Right lobe of liver (tissue), 6 donors: ENCODE measurements at regions not wholly inside any gene's neighbourhood (a gene's known extent, or its start where the extent isn't known, plus 50 kb on each side); places are given as distances from the start of the nearest gene placed in this dataset.

Experiments
- ATAC-seq, 4 donors: fragments of 200-7000 bp; cut with Tn5 transposase; one replicate each; pipeline ENCODE4 v1.9.1; 2020; ENCODE audit warnings: mild to moderate bottlenecking in 4 of 4, moderate library complexity in 4 of 4
- DNase-seq, 3 donors: peaks; one replicate each; pipeline ENCODE4 v3.0.0-alpha.2; 2020
- H3K27ac ChIP-seq, 3 donors: fragments of 200-600 bp; one replicate each; pipeline ENCODE4 v1.8.0; 2022
- H3K27me3 ChIP-seq, 2 donors: fragments of 200-600 bp; one replicate each; pipeline ENCODE4 v1.8.0; 2022
- H3K36me3 ChIP-seq, 4 donors: fragments of 200-600 bp; sonication (generic) in 1 of 4; one replicate each; pipeline versions ENCODE4 v1.5.1 to v1.8.0; 2017 to 2022; ENCODE audit warnings: control low read depth in 1 of 4
- H3K4me1 ChIP-seq, 4 donors: fragments of 200-600 bp; sonication (generic) in 1 of 4; one replicate each; pipeline versions ENCODE4 v1.5.1 to v1.8.0; 2017 to 2022; ENCODE audit warnings: control low read depth in 1 of 4
- H3K4me3 ChIP-seq, 3 donors: fragments of 200-600 bp; one replicate each; pipeline ENCODE4 v1.8.0; 2022
- H3K9me3 ChIP-seq, 4 donors: fragments of 200-600 bp; sonication (generic) in 1 of 4; one replicate each; pipeline versions ENCODE4 v1.5.1 to v1.8.0; 2017 to 2022; ENCODE audit warnings: control low read depth in 1 of 4
- CTCF ChIP-seq, 4 donors: fragments of 200-600 bp in 3 of 4; fragments of 450-650 bp in 1 of 4; IDR thresholded peaks; one replicate each; pipeline versions ENCODE4 v1.5.1 to v1.8.0; 2016 to 2022; ENCODE audit warnings: antibody characterized with exemption in 4 of 4, mild to moderate bottlenecking in 2 of 4
- POLR2A ChIP-seq: fragments of 450-650 bp; IDR thresholded peaks from one replicate; pipeline ENCODE4 v1.6.1; 2017; ENCODE audit warnings: antibody characterized with exemption, mild to moderate bottlenecking
- WGBS: methylation state at CpG from one replicate; pipeline ENCODE4 v1.1.6; 2018; ENCODE audit warnings: low coverage, low lambda C conversion rate; ENCODE audit not compliant: insufficient coverage; ENCODE audit errors: missing lambda C conversion rate; 5-methylcytosine and 5-hydroxymethylcytosine counted together
- intact Hi-C, 2 donors: fragments of 100-400 bp; cut with DNase I; formaldehyde crosslinking; loops; one replicate each; pipeline versions ENCODE4 v1.11.2 to v1.14.1; 2022
- donor health status: DM: no; HTN: yes; CAD: no.
- donor health status: DM: no; HTN: no; CAD: no.
- donor health status: DM: no; HTN: no; CAD: no.
- donor health status: DM: no; HTN: yes; CAD: no.
- donor health status: DM: no; HTN: yes; CAD: no.

- Histone ChIP-seq H3K4me3 (no peak overlapping the region), H3K9me3 (no peaks in the 10 kb centered on the region), H3K27me3 (no peaks in the 10 kb centered on the region), H3K36me3 (no peaks in the 10 kb centered on the region), H3K4me1 (no peaks in the 10 kb centered on the region), H3K27ac (no peak overlapping the region)
- 71% methylated on average over 2 of the region's 2 CpGs for WGBS
- intact Hi-C loops, result no loop called here
- DNase-seq, result no peak
- ATAC-seq, result no peak
- TF ChIP-seq POLR2A (no peak), CTCF (IDR thresholded peaks at IDR 0.05) (no peak)
These were observed 245.7 kb downstream of the PTPRU start for GRCh38 chr1:29482064-29482463.

DNA sequence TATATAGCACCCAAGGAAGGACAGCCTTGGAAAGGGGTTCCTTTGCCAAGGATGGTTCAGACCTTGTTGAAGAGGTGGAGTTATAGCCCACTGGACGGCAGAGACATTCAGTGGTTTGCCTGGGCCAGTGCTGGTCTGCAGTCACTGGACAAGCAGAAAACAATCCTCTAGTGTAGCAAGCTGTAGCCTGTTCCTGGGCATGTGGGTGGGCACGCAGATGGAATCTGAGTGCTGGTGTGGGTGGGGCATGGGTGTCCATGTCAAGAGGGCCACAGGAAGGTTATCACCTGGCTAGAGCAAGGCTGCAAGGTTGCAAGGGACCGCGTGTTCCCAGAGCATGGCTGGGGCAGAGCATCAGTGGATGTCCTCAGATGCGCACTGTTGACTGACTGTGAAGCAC lies 244.7 kb downstream of the PTPRU start:
- Histone ChIP-seq H3K27me3 (no peaks in the 10 kb centered on the region), H3K4me3 (no peak overlapping the region), H3K4me1 (no peaks in the 10 kb centered on the region), H3K36me3 (no peaks in the 10 kb centered on the region), H3K9me3 (no peaks in the 10 kb centered on the region), H3K27ac (no peak overlapping the region)
- ATAC-seq (no peak), DNase-seq (no peak)
- 0% methylated on average over 1 of the region's 5 CpGs for WGBS
- intact Hi-C loops, result no loop called here
- TF ChIP-seq POLR2A (no peak), CTCF (IDR thresholded peaks at IDR 0.05) (no peak)

- TF ChIP-seq POLR2A (no peak), CTCF (IDR thresholded peaks at IDR 0.05) (no peak)
- WGBS, result 24% methylated on average over 7 of the region's 7 CpGs
- Histone ChIP-seq H3K4me1 (no peaks in the 10 kb centered on the region), H3K36me3 (no peaks in the 10 kb centered on the region), H3K27me3 (no peaks in the 10 kb centered on the region), H3K9me3 (no peaks in the 10 kb centered on the region), H3K4me3 (no peak overlapping the region), H3K27ac (no peak overlapping the region)
- DNase-seq (no peak), ATAC-seq (no peak)
- intact Hi-C loops, result no loop called here
These were observed 242.6 kb downstream of the PTPRU start for GRCh38 chr1:29478879-29479278.

DNA sequence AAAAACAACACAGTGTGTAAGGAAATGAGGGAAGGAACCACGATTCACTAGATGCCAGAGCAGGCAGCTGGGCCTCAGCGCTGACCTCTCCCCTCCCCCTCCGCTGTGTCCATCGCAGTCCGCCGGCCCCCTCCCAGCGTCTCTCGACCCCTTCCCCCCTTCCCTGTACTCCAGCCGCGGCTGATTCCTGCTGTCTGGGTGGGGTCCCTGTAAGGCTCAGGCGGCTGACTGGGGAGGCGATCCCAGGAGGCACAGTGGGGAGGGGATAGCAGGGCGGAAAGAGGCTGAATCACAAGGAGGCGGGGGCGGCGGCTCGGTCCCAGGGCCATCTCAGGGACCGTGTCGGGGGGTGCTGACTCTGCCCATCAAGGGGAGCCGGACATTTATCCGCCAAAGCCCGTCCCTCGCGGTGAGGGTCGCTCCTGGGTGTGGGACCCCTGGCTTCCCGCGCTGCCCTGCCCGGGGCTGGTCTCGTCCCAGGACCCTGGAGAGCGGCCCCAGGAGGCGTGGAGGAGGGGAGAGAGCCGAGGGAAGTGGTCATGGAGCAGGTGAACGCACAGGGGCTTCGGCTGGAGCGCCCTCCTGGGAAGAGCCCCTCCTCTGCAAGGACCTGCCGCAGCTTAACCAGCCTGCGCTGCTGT lies 241.9 kb downstream of the PTPRU start:
- Histone ChIP-seq H3K4me1 (no peaks in the 10 kb centered on the region), H3K27me3 (no peaks in the 10 kb centered on the region), H3K9me3 (no peaks in the 10 kb centered on the region), H3K27ac (no peak overlapping the region), H3K36me3 (no peaks in the 10 kb centered on the region), H3K4me3 (no peak overlapping the region)
- WGBS, result 11% methylated on average over 19 of the region's 37 CpGs
- DNase-seq, result no peak
- TF ChIP-seq POLR2A (no peak), CTCF (IDR thresholded peaks at IDR 0.05) (no peak)
- intact Hi-C loops, result no loop called here
- peak in 1 of 4 donors; percentile 32 for ATAC-seq

DNA sequence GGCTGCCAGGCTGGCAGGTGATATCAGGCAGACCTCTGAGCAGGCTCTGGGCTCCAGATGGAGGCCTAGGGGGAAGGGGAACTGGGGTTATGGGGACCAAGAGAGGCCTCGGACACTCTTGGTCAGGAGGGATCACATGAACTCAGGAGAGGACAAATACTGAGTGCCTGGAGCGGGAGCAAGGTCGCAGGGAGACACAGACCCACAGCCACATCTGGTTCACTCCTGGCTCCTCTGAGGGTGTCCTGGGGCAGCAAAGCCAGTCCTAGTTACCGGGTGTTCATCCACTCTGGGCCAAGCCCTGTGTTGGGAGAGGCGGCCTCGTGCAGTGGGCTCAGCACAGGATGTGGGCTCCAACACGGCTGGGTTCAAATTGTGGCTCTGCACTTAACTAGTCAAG lies 239.0 kb downstream of the PTPRU start:
- no peak for TF ChIP-seq CTCF (IDR thresholded peaks at IDR 0.05)
- TF ChIP-seq POLR2A, result no peak
- Histone ChIP-seq H3K9me3 (no peaks in the 10 kb centered on the region), H3K36me3 (no peaks in the 10 kb centered on the region), H3K27ac (no peak overlapping the region), H3K27me3 (no peaks in the 10 kb centered on the region), H3K4me1 (peaks cover 0 to 19% (median 0%) of the 10 kb centered on the region in 4 donors), H3K4me3 (no peak overlapping the region)
- DNase-seq (no peak), ATAC-seq (no peak)
- 57% methylated on average over 3 of the region's 7 CpGs for WGBS
- intact Hi-C loops, result no loop called here
